ENCODE measurements at regions not wholly inside any gene's neighbourhood (a gene's known extent, or its start where the extent isn't known, plus 50 kb on each side); places are given as distances from the start of the nearest gene placed in this dataset.

DNA sequence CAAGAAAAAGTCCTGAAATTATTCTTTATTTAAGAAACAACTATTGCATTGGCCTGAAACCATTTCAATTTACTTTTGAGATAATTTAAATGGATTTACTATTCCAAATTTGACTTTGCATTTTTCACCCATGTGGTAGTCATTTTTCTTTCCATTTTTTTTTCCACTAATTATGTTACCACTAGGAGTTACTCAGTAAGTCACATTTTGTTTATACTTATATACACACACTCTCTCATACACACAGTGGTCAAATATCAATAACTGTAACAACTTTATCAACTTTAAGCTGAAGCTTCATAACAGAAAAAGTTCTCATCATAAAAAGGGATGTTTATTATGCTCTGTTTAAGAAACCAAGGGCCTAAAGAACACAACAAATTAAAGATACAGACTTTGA, 222.8 kb downstream of the SIPA1L2 start:
- DNase-seq = no peak

DNA sequence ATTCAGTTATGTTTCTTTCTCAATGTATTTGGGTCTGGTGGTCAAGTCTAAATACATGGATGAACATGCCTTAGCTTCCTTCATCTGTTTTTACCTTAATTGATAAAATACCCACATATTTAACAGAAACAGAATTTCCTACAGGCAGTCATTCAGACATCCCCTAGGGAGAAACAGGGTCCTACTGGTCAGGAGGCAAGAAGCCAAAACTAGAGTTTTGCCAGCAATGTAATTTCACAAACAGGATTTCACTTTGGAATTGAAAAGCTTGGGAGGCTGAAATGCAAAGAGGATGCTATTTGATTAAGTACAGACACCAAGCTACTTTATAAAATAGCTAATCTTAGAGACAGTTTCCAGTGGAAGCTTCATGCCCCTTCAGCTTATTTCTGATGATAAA, 224.2 kb downstream of the SIPA1L2 start:
- no peak for DNase-seq

DNA sequence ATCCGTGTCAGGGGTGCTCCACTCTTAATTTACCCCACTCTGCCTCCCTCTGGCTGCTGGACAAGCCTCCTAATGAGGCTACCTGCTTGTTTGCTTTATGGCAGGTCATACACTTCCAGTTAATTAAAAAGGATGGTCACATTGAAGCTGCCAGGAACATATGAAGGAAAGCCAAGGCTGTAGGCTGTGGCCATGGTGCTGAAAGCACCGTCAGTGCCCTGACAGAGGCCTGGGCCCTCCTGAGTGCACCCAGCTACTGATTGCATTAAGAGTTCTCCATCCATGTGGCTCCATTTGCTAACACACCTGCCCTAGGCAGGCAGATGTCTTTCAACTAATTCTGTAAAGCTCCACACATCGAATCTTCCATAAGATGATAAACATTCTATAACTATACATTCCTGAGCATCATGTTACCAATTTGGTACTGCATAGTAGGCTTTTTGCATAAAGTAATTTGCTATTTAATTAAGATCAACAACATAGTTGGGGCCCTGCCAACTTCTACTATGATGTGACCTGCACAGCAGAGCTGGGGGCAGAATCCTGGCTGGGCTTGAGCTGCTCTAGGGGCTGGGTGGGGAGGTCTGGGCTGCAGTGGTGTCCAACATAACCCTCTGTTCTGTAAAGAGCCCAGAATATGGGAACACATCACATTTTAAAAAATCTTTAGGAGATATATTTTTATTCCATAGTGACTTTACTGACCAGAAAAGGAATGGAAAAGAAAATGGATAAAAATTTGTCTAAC, 224.8 kb downstream of the SIPA1L2 start:
- no peak for DNase-seq

- no peak for DNase-seq
Measured at GRCh38 chr1:232404227-232404626, 225.7 kb downstream of the SIPA1L2 start.

GRCh38 chr1:232403017-232403714, 226.8 kb downstream of the SIPA1L2 start:
- DNase-seq = no peak

GRCh38 chr1:232398823-232399222, 231.1 kb downstream of the SIPA1L2 start:
- DNase-seq = no peak

- DNase-seq = no peak
Measured at GRCh38 chr1:232393444-232394146, 236.3 kb downstream of the SIPA1L2 start.

DNA sequence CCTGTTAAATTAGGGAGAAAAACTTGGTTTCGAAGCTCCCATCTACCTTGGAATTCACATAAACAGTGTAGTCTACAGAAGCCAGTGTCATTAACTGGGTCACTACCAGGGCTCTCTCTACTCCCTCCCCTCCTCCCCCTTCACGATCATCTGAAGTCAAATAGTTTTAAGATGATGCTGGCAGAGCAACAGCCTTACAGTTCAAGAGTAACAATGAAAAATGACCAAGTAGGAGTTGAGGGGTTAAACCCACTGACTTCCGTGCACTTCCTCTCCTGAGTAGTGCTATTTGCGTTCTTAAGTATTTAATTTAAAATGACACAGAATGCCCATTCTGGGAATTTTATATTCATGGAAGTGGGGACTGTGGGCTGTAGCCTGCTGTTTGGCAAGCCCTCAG, 236.9 kb downstream of the SIPA1L2 start:
- no peak for DNase-seq

- no peak for DNase-seq
Measured at GRCh38 chr1:232390590-232390989, 239.3 kb downstream of the SIPA1L2 start.

- no peak for DNase-seq
Measured at GRCh38 chr1:232389744-232390143, 240.2 kb downstream of the SIPA1L2 start.

- no peak for DNase-seq
Measured at GRCh38 chr1:232388363-232388762, 241.6 kb downstream of the SIPA1L2 start.

DNA sequence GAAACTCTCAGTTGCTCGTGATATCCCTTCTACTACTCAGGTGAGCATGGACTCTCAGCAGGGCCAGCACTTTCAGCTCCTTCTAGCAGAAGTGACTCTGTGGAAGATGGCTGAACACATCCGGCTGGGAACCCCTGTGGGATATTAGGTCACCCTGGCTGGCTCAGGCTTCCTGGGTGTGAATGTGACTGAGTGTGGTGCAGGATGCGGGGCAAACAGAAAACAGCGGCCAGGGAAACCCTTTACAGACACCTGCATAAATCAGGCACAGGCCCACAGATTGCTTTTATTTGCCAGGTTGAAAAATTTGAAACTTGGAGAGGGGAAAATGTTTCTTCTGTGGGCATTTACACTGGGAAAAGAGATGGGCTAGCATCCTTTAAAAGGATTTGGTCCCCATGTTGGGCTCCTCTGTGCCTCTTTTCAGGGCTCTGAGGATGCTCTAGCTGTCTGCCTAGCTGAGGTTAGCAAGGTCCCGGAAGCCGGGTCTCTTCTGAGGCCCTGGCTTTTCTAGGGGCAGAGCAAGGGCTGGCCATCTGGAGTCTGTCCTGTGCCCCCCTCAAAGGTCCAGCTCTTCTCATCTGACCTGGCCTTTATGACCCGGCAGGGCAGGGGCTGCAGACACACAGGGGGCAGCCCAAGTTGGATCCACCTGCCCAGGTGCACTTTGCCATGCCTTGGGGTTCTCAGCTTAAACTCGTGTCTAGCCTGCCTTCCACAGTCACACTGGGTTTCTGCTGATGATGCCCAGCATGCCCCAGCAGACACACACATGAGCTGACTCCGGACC, 243.0 kb downstream of the SIPA1L2 start:
- no peak for DNase-seq

GRCh38 chr1:232386294-232386693, 243.6 kb downstream of the SIPA1L2 start:
- DNase-seq = no peak

GRCh38 chr1:232385221-232385620, 244.7 kb downstream of the SIPA1L2 start:
- DNase-seq = no peak

- no peak for DNase-seq
Measured at GRCh38 chr1:232384171-232384883, 245.6 kb downstream of the SIPA1L2 start.

DNA sequence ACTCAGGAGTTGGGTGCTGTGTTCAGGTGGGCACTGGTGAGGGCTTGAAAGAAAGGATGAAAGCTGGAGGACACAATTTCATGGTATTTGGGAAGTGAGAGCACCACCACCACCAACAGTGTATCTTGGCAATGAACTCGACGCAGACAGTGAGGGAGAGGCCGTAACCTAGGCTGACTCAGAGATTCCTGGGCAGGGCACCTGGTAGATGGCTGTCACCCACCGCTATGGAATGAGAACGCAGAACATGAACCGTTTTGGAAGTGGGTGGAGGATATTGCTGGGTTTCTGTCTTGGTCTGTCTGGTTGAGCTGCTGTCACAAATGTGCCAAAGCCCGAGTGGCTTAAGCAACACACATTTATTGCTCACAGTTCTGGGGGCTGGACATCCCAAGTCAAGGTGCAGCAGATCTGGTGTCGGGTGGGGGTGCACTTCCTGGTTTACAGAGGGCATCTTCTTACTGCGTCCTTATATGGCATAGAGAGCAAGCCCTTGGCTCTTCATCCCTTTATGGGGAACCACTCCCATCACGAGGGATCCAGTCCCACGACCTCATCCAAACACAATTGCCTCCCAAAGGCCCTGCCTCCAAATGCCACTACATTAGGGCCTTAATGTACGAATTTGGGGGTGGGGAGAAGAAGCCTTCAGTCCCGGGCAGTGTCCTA, 246.3 kb downstream of the SIPA1L2 start:
- DNase-seq = no peak

- DNase-seq = no peak
Measured at GRCh38 chr1:232382671-232383070, 247.3 kb downstream of the SIPA1L2 start.

GRCh38 chr1:232381394-232382100, 248.4 kb downstream of the SIPA1L2 start:
- DNase-seq = no peak

GRCh38 chr1:232380596-232380995, 249.3 kb downstream of the SIPA1L2 start:
- DNase-seq = no peak

GRCh38 chr1:232380131-232380530, 249.8 kb downstream of the SIPA1L2 start:
- no peak for DNase-seq

DNA sequence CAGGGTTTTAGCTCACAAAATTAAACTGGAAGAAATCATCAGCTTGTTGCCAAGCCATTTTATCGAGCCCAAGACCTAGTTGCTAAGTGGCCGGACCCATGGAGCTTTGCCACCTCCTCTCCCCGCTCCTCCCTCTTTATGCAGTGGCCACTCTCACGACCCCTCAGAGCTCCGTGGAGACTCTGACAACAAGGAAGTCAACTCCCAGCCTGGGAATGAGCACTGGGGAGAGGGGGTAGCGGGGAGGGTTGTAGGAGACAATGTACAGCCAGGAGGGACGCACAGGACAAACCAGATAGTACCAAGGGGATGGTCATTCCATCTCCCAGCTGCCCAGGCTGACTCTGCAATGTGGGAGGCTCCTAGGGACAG, 250.9 kb downstream of the SIPA1L2 start:
- no peak for DNase-seq

All from activated T-cell treated with anti-CD3 and anti-CD28 coated beads, Interleukin-2, amount 50 U/mL, for 1 hour (primary cell).